ENCODE measurements at regions not wholly inside any gene's neighbourhood (a gene's known extent, or its start where the extent isn't known, plus 50 kb on each side); places are given as distances from the start of the nearest gene placed in this dataset.

DNA sequence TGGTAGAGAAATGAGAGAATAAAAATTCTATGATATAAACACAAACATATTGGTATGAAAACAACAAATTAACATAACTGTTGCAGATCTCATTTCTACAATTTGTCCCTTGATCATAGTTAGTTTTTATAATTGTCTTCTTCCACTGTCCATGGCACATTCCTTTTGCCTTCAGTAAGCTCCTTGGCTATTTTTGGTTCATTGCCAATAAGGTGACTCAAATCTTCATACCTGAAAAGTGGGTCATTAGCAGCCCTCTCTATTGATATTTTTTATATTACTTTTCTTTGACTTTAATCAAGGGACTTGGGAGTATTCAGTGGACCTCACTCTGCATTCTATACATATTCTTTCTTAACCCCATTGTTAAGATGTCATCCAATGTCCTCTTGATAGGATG lies 552.9 kb downstream of the TDRD15 start:
- no peak overlapping the region for H3K4me2 ChIP-seq (ENCODE audit: low read depth, low read length, poor library complexity, severe bottlenecking)
- no peaks in the 10 kb centered on the region for H3K9me2 ChIP-seq (replicated peaks; ENCODE audit: insufficient read depth, low read length)
- H3K9ac ChIP-seq (ENCODE audit: low read length): no peak overlapping the region
- no peaks in the 10 kb centered on the region for H3F3A ChIP-seq (ENCODE audit: insufficient read depth)
- H3K79me2 ChIP-seq (ENCODE audit: insufficient read depth, low read length): no peaks in the 10 kb centered on the region
- no peaks in the 10 kb centered on the region for H3K36me3 ChIP-seq (ENCODE audit: low read length)
- H3K4me3 ChIP-seq (ENCODE audit: insufficient read depth, low read length, poor library complexity, severe bottlenecking): no peak overlapping the region
- no peaks in the 10 kb centered on the region for H4K20me1 ChIP-seq (ENCODE audit: low read depth, low read length)
- no peak overlapping the region for H3K27ac ChIP-seq (ENCODE audit: low read depth, low read length)
- no peak overlapping the region for H2AFZ ChIP-seq (ENCODE audit: low read depth, low read length, severe bottlenecking)
- TF ChIP-seq, protein P1, sequence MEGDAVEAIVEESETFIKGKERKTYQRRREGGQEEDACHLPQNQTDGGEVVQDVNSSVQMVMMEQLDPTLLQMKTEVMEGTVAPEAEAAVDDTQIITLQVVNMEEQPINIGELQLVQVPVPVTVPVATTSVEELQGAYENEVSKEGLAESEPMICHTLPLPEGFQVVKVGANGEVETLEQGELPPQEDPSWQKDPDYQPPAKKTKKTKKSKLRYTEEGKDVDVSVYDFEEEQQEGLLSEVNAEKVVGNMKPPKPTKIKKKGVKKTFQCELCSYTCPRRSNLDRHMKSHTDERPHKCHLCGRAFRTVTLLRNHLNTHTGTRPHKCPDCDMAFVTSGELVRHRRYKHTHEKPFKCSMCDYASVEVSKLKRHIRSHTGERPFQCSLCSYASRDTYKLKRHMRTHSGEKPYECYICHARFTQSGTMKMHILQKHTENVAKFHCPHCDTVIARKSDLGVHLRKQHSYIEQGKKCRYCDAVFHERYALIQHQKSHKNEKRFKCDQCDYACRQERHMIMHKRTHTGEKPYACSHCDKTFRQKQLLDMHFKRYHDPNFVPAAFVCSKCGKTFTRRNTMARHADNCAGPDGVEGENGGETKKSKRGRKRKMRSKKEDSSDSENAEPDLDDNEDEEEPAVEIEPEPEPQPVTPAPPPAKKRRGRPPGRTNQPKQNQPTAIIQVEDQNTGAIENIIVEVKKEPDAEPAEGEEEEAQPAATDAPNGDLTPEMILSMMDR (IDR thresholded peaks at IDR 0.05; ENCODE audit: insufficient read depth, low read length, poor library complexity, severe bottlenecking): no peak
- no peak for TF ChIP-seq EZH2phosphoT487 (conservative IDR thresholded peaks at IDR 0.05; ENCODE audit: low read length)
- no peaks in the 10 kb centered on the region for H3K9me3 ChIP-seq (ENCODE audit: insufficient read depth, low read length)
- H3K27me3 ChIP-seq (ENCODE audit: low read length): no peaks in the 10 kb centered on the region

DNA sequence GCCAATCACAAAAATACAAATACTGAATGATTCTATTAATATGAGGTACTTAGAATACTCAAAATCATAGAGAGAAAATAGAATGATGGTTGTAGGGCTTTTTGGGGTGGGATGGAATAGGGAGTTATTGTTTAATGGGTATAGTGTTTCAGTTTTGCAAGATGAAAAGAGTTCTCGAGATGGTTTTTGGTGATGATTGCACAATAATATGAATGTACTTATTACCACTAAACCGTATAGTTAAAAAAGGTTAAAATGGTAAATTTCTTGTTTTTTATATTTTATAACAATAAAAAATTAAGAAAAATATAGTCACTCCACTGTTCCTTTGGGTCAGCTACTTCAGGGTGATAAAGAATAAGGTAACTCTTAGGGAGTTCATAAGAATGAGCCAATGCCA lies 560.1 kb downstream of the TDRD15 start:
- no peak overlapping the region for H3K4me3 ChIP-seq (ENCODE audit: insufficient read depth, low read length, poor library complexity, severe bottlenecking)
- H3K79me2 ChIP-seq (ENCODE audit: insufficient read depth, low read length): no peaks in the 10 kb centered on the region
- no peak overlapping the region for H3K9ac ChIP-seq (ENCODE audit: low read length)
- H4K20me1 ChIP-seq (ENCODE audit: low read depth, low read length): no peaks in the 10 kb centered on the region
- H3K36me3 ChIP-seq (ENCODE audit: low read length): no peaks in the 10 kb centered on the region
- no peaks in the 10 kb centered on the region for H3K9me2 ChIP-seq (replicated peaks; ENCODE audit: insufficient read depth, low read length)
- H3K9me3 ChIP-seq (ENCODE audit: insufficient read depth, low read length): no peaks in the 10 kb centered on the region
- no peak overlapping the region for H3K4me2 ChIP-seq (ENCODE audit: low read depth, low read length, poor library complexity, severe bottlenecking)
- TF ChIP-seq, protein P1 (IDR thresholded peaks at IDR 0.05; ENCODE audit: insufficient read depth, low read length, poor library complexity, severe bottlenecking): no peak
- no peak for TF ChIP-seq EZH2phosphoT487 (conservative IDR thresholded peaks at IDR 0.05; ENCODE audit: low read length)
- no peaks in the 10 kb centered on the region for H3F3A ChIP-seq (ENCODE audit: insufficient read depth)
- no peaks in the 10 kb centered on the region for H3K27me3 ChIP-seq (ENCODE audit: low read length)
- H2AFZ ChIP-seq (ENCODE audit: low read depth, low read length, severe bottlenecking): no peak overlapping the region
- H3K27ac ChIP-seq (ENCODE audit: low read depth, low read length): no peak overlapping the region

DNA sequence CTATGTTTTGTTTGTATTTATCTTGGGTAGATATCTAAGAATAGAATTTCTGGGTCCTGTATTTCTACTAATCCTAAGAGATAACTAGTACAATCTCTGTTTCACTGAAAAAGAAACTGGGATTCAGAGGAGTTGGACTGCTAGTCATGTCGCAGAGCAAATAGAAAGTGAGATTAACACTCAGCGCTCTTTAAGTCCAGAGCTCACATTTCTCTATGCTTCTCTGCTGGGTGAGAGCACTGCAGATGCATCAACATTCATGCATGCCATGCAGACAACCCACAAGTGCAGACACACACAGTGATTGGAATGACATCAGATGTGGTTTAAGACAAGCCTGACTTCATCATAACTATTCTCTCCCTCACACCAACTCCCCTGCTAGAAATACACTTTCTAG lies 563.8 kb downstream of the TDRD15 start:
- Histone ChIP-seq H3F3A (ENCODE audit: insufficient read depth) (no peaks in the 10 kb centered on the region), H2AFZ (ENCODE audit: low read depth, low read length, severe bottlenecking) (no peak overlapping the region), H3K9me3 (ENCODE audit: insufficient read depth, low read length) (no peaks in the 10 kb centered on the region), H3K4me2 (ENCODE audit: low read depth, low read length, poor library complexity, severe bottlenecking) (no peak overlapping the region), H3K4me3 (ENCODE audit: insufficient read depth, low read length, poor library complexity, severe bottlenecking) (no peak overlapping the region), H3K9ac (ENCODE audit: low read length) (no peak overlapping the region), H3K27ac (ENCODE audit: low read depth, low read length) (no peak overlapping the region), H3K9me2 (replicated peaks; ENCODE audit: insufficient read depth, low read length) (no peaks in the 10 kb centered on the region), H4K20me1 (ENCODE audit: low read depth, low read length) (no peaks in the 10 kb centered on the region), H3K36me3 (ENCODE audit: low read length) (no peaks in the 10 kb centered on the region), H3K27me3 (ENCODE audit: low read length) (no peaks in the 10 kb centered on the region), H3K79me2 (ENCODE audit: insufficient read depth, low read length) (no peaks in the 10 kb centered on the region)
- TF ChIP-seq, protein P1 (IDR thresholded peaks at IDR 0.05; ENCODE audit: insufficient read depth, low read length, poor library complexity, severe bottlenecking): no peak
- TF ChIP-seq EZH2phosphoT487 (conservative IDR thresholded peaks at IDR 0.05; ENCODE audit: low read length): no peak
